Rectal smooth muscle tissue (tissue), 1 donor: ENCODE measurements at regions not wholly inside any gene's neighbourhood (a gene's known extent, or its start where the extent isn't known, plus 50 kb on each side); places are given as distances from the start of the nearest gene placed in this dataset.
"Not testable (repeated sequence)": the region's sequence is repeated elsewhere in the genome, so short reads cannot be mapped to it uniquely, and the experiment has no call there.

ENCODE experiments used
- H3K27ac ChIP-seq: one replicate; pipeline ENCODE4 v1.7.0; 2013; ENCODE audit warnings: low read depth, low read length, inconsistent platforms
- H3K27me3 ChIP-seq: one replicate; pipeline ENCODE4 v1.7.0; 2013; ENCODE audit warnings: low read length; ENCODE audit not compliant: control insufficient read depth, insufficient read depth
- H3K36me3 ChIP-seq: one replicate; pipeline ENCODE4 v1.7.0; 2013; ENCODE audit warnings: low read length; ENCODE audit not compliant: control insufficient read depth, insufficient read depth
- H3K4me1 ChIP-seq: one replicate; pipeline ENCODE4 v1.7.0; 2013; ENCODE audit warnings: low read length; ENCODE audit not compliant: control insufficient read depth, insufficient read depth
- H3K4me3 ChIP-seq: one replicate; pipeline ENCODE4 v1.7.0; 2013; ENCODE audit warnings: low read length
- H3K9ac ChIP-seq: one replicate; pipeline ENCODE4 v1.7.0; 2013; ENCODE audit warnings: low read length

GRCh38 chr4:20172070-20172760, 79.5 kb upstream of the SLIT2 start:
- Histone ChIP-seq H3K4me1 (no peaks in the 10 kb centered on the region), H3K9ac (no peak overlapping the region), H3K4me3 (no peak overlapping the region), H3K36me3 (no peaks in the 10 kb centered on the region), H3K27ac (no peak overlapping the region), H3K27me3 (no peaks in the 10 kb centered on the region)

GRCh38 chr4:20166544-20166943, 85.2 kb upstream of the SLIT2 start:
- Histone ChIP-seq H3K36me3 (no peaks in the 10 kb centered on the region), H3K4me3 (no peak overlapping the region), H3K4me1 (no peaks in the 10 kb centered on the region), H3K27me3 (no peaks in the 10 kb centered on the region), H3K9ac (no peak overlapping the region), H3K27ac (no peak overlapping the region)

GRCh38 chr4:20159516-20159915, 92.2 kb upstream of the SLIT2 start:
- Histone ChIP-seq H3K27ac (no peak overlapping the region), H3K4me1 (no peaks in the 10 kb centered on the region), H3K9ac (no peak overlapping the region), H3K36me3 (no peaks in the 10 kb centered on the region), H3K4me3 (no peak overlapping the region), H3K27me3 (no peaks in the 10 kb centered on the region)

DNA sequence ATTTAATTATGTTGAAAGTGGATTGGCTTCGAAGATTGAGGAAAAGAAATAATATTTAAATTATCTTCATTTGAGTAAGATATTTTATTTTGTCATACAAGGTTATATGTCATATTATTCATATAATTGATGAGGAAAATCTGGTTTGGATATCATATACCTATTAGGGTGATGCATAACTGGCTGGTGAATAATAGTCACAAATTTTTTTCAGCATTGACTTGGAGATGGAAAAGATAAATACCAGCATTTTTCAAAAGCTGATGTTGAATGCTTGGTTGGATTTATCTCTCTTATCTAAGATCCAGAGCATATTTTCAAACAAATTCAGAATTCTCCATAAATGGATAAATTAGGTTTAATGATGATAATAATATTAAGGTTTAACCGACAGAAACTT, 93.5 kb upstream of the SLIT2 start:
- Histone ChIP-seq H3K27me3 (no peaks in the 10 kb centered on the region), H3K36me3 (no peaks in the 10 kb centered on the region), H3K4me1 (no peaks in the 10 kb centered on the region), H3K27ac (no peak overlapping the region), H3K4me3 (no peak overlapping the region), H3K9ac (no peak overlapping the region)

GRCh38 chr4:20151436-20151835, 100.3 kb upstream of the SLIT2 start:
- Histone ChIP-seq H3K27me3 (no peaks in the 10 kb centered on the region), H3K4me3 (no peak overlapping the region), H3K27ac (no peak overlapping the region)

GRCh38 chr4:20149143-20149542, 102.6 kb upstream of the SLIT2 start:
- H3K4me1 ChIP-seq, H3K27ac ChIP-seq, H3K36me3 ChIP-seq, H3K4me3 ChIP-seq, H3K9ac ChIP-seq, H3K27me3 ChIP-seq: not testable (repeated sequence)

More at GRCh38 chr4:20151436-20151835, 100.3 kb upstream of the SLIT2 start:
- Histone ChIP-seq H3K9ac (no peak overlapping the region), H3K36me3 (no peaks in the 10 kb centered on the region), H3K4me1 (no peaks in the 10 kb centered on the region)

DNA sequence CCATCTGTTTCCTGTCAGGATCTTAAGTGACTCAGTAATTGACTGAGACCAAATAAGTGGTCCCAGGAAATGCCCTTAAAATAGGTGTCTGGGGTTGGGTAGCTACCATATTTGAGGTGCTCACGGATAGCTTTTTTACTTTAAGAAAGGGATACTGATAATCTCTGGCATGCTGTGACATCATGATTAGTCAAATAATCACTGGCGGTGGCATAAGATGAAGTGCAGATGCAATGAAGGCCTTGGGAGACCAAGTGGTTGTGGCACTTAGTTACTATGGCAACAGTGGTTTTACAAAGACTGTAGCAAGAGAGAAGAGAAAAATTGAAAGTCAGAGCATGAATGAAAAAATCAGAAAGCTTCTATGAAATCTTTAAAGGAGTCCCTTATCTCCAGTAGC, 114.5 kb upstream of the SLIT2 start:
- H3K9ac ChIP-seq: no peak overlapping the region
- no peaks in the 10 kb centered on the region for H3K36me3 ChIP-seq
- H3K27me3 ChIP-seq: no peaks in the 10 kb centered on the region

DNA sequence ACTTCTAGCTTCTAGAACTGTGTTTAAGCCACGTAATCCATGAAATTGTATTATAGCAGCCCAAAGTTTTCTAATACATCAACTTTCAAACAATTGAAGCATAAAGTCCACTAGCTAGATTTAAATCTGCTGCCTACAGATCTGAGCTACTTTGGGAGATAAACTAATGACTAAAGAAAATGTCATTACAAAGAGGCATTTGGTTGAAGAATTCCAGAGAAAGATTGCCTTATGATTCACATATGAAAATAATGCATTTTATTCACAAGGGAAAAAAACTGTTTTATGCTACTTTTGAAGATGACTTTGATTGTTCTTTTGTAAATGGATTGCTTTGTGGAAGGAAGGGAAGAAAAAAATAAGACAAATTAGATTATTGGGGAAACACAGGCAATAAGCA, 124.1 kb upstream of the SLIT2 start:
- Histone ChIP-seq H3K4me1 (no peaks in the 10 kb centered on the region), H3K27me3 (no peaks in the 10 kb centered on the region), H3K36me3 (no peaks in the 10 kb centered on the region), H3K9ac (no peak overlapping the region), H3K4me3 (no peak overlapping the region), H3K27ac (no peak overlapping the region)

More for the DNA sequence above, 114.5 kb upstream of the SLIT2 start:
- Histone ChIP-seq H3K4me3 (no peak overlapping the region), H3K4me1 (no peaks in the 10 kb centered on the region), H3K27ac (no peak overlapping the region)

GRCh38 chr4:20126906-20127305, 124.8 kb upstream of the SLIT2 start:
- no peak overlapping the region for H3K27ac ChIP-seq
- no peak overlapping the region for H3K4me3 ChIP-seq
- H3K9ac ChIP-seq: no peak overlapping the region
- H3K27me3 ChIP-seq: no peaks in the 10 kb centered on the region
- no peaks in the 10 kb centered on the region for H3K4me1 ChIP-seq
- H3K36me3 ChIP-seq: no peaks in the 10 kb centered on the region

DNA sequence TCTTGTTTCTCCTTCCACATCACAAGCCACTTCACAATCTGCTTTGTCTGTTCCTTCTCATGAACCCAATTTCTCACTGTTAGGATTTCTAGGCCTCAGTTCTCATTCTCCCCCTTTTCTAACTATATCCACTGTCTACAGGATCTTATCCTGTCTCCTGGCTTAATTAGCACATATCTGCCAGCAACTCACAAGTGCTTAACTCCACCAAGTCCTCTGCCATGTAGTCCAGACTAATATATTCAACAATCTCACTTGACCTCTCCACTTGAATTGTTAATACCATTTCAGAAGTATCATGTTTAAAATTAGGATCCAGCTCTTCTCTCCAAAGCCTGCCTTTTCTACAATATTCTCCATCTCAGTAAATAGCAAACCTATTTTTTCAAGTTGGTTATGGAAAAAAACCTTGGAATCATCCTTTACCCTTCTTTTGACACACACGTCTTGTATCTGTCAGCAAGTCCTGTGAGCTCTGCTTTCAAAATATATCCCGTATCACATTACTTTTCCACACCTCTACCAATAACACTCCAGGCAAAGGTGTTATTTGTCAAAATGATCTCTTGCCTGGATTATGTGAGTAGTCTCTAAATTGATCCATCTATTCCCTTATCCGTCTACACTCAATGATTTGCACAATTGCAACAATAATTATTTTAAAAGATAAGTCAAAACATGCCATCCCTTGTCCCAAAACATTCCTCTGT, 127.2 kb upstream of the SLIT2 start:
- Histone ChIP-seq H3K4me1 (no peaks in the 10 kb centered on the region), H3K9ac (no peak overlapping the region), H3K4me3 (no peak overlapping the region), H3K36me3 (no peaks in the 10 kb centered on the region), H3K27me3 (no peaks in the 10 kb centered on the region), H3K27ac (no peak overlapping the region)

GRCh38 chr4:20122198-20122988, 129.3 kb upstream of the SLIT2 start:
- no peaks in the 10 kb centered on the region for H3K36me3 ChIP-seq

GRCh38 chr4:20119141-20119540, 132.6 kb upstream of the SLIT2 start:
- no peaks in the 10 kb centered on the region for H3K36me3 ChIP-seq

More at GRCh38 chr4:20122198-20122988, 129.3 kb upstream of the SLIT2 start:
- H3K9ac ChIP-seq: no peak overlapping the region
- H3K27me3 ChIP-seq: no peaks in the 10 kb centered on the region
- H3K4me3 ChIP-seq: no peak overlapping the region
- H3K4me1 ChIP-seq: no peaks in the 10 kb centered on the region
- no peak overlapping the region for H3K27ac ChIP-seq

More at GRCh38 chr4:20119141-20119540, 132.6 kb upstream of the SLIT2 start:
- no peak overlapping the region for H3K27ac ChIP-seq
- H3K4me3 ChIP-seq: no peak overlapping the region
- H3K27me3 ChIP-seq: no peaks in the 10 kb centered on the region
- no peak overlapping the region for H3K9ac ChIP-seq
- H3K4me1 ChIP-seq: no peaks in the 10 kb centered on the region
